ENCODE measurements at regions not wholly inside any gene's neighbourhood (a gene's known extent, or its start where the extent isn't known, plus 50 kb on each side); places are given as distances from the start of the nearest gene placed in this dataset.

- no peak for DNase-seq (ENCODE audit: low read depth)
- H3K4me3 ChIP-seq (ENCODE audit: low read depth, low read length): no peak overlapping the region
- TF ChIP-seq CTCF (conservative IDR thresholded peaks at IDR 0.05; ENCODE audit: low read depth, low read length): no peak
Observed at GRCh38 chr14:105853907-105854599, 327.7 kb downstream of the TMEM121 start.

- H3K4me3 ChIP-seq (ENCODE audit: low read depth, low read length): no peak overlapping the region
- DNase-seq (ENCODE audit: low read depth): no peak
- no peak for TF ChIP-seq CTCF (conservative IDR thresholded peaks at IDR 0.05; ENCODE audit: low read depth, low read length)
Observed at GRCh38 chr14:105854600-105855245, 328.3 kb downstream of the TMEM121 start.

GRCh38 chr14:105855246-105855892 is 329.0 kb downstream of the TMEM121 start:
- DNase-seq (ENCODE audit: low read depth): no peak
- no peak overlapping the region for H3K4me3 ChIP-seq (ENCODE audit: low read depth, low read length)
- no peak for TF ChIP-seq CTCF (conservative IDR thresholded peaks at IDR 0.05; ENCODE audit: low read depth, low read length)

- DNase-seq (ENCODE audit: low read depth): no peak
- no peak for TF ChIP-seq CTCF (conservative IDR thresholded peaks at IDR 0.05; ENCODE audit: low read depth, low read length)
- H3K4me3 ChIP-seq (ENCODE audit: low read depth, low read length): no peak overlapping the region
Observed at GRCh38 chr14:105855893-105856675, 329.7 kb downstream of the TMEM121 start.

GRCh38 chr14:105856676-105857219 is 330.4 kb downstream of the TMEM121 start:
- H3K4me3 ChIP-seq (ENCODE audit: low read depth, low read length): no peak overlapping the region
- DNase-seq (ENCODE audit: low read depth): no peak
- TF ChIP-seq CTCF (conservative IDR thresholded peaks at IDR 0.05; ENCODE audit: low read depth, low read length): no peak

GRCh38 chr14:105857220-105857825 is 330.9 kb downstream of the TMEM121 start:
- H3K4me3 ChIP-seq (ENCODE audit: low read depth, low read length): no peak overlapping the region
- no peak for DNase-seq (ENCODE audit: low read depth)
- no peak for TF ChIP-seq CTCF (conservative IDR thresholded peaks at IDR 0.05; ENCODE audit: low read depth, low read length)
